GM21825 (cell line): ENCODE measurements at regions not wholly inside any gene's neighbourhood (a gene's known extent, or its start where the extent isn't known, plus 50 kb on each side); places are given as distances from the start of the nearest gene placed in this dataset.
"Not testable (repeated sequence)": the region's sequence is repeated elsewhere in the genome, so short reads cannot be mapped to it uniquely, and the experiment has no call there.

Experiments
- ATAC-seq: cut with Tn5 transposase; IDR thresholded peaks from one replicate; pipeline ENCODE4 v1.9.1; 2021; ENCODE audit warnings: mild to moderate bottlenecking, moderate library complexity; ENCODE audit not compliant: unreplicated experiment

GRCh38 chr3:8112587-8112986 lies 389.0 kb upstream of the LMCD1 start:
- no peak for ATAC-seq

GRCh38 chr3:8113626-8114025 lies 388.0 kb upstream of the LMCD1 start:
- no peak for ATAC-seq

GRCh38 chr3:8128686-8129085 lies 372.9 kb upstream of the LMCD1 start:
- no peak for ATAC-seq

- ATAC-seq, result no peak
Measured at GRCh38 chr3:8136553-8136952, 365.1 kb upstream of the LMCD1 start.

- no peak for ATAC-seq
Measured at GRCh38 chr3:8143186-8143585, 358.4 kb upstream of the LMCD1 start.

- ATAC-seq, result no peak
Measured at GRCh38 chr3:8145661-8146060, 356.0 kb upstream of the LMCD1 start.

- no peak for ATAC-seq
Measured at GRCh38 chr3:8147711-8148110, 353.9 kb upstream of the LMCD1 start.

- no peak for ATAC-seq
Measured at GRCh38 chr3:8152821-8153418, 348.7 kb upstream of the LMCD1 start.

GRCh38 chr3:8153800-8154199 lies 347.8 kb upstream of the LMCD1 start:
- no peak for ATAC-seq

- ATAC-seq, result no peak
Measured at GRCh38 chr3:8154617-8155016, 347.0 kb upstream of the LMCD1 start.

GRCh38 chr3:8156138-8156537 lies 345.5 kb upstream of the LMCD1 start:
- no peak for ATAC-seq

- no peak for ATAC-seq
Measured at GRCh38 chr3:8156831-8157230, 344.8 kb upstream of the LMCD1 start.

- ATAC-seq, result no peak
Measured at GRCh38 chr3:8157640-8158039, 344.0 kb upstream of the LMCD1 start.

GRCh38 chr3:8164145-8164544 lies 337.5 kb upstream of the LMCD1 start:
- no peak for ATAC-seq

GRCh38 chr3:8166014-8166413 lies 335.6 kb upstream of the LMCD1 start:
- ATAC-seq, result no peak

- no peak for ATAC-seq
Measured at GRCh38 chr3:8170971-8171508, 330.6 kb upstream of the LMCD1 start.

GRCh38 chr3:8173892-8174291 lies 327.7 kb upstream of the LMCD1 start:
- ATAC-seq, result no peak

- ATAC-seq, result not testable (repeated sequence)
Measured at GRCh38 chr3:8176759-8177483, 324.7 kb upstream of the LMCD1 start.

GRCh38 chr3:8178516-8178915 lies 323.1 kb upstream of the LMCD1 start:
- not testable (repeated sequence) for ATAC-seq

GRCh38 chr3:8182904-8183303 lies 318.7 kb upstream of the LMCD1 start:
- no peak for ATAC-seq

GRCh38 chr3:8183627-8184026 lies 318.0 kb upstream of the LMCD1 start:
- no peak for ATAC-seq

- ATAC-seq, result no peak
Measured at GRCh38 chr3:8186213-8186612, 315.4 kb upstream of the LMCD1 start.

- no peak for ATAC-seq
Measured at GRCh38 chr3:8187996-8188395, 313.6 kb upstream of the LMCD1 start.
